MM.1S (cell line): ENCODE measurements at regions not wholly inside any gene's neighbourhood (a gene's known extent, or its start where the extent isn't known, plus 50 kb on each side); places are given as distances from the start of the nearest gene placed in this dataset.

ENCODE experiments used
- CTCF ChIP-seq: fragments of 300-600 bp; sonication (generic); IDR thresholded peaks from 2 replicates; pipeline ENCODE4 v1.5.1; 2016; ENCODE audit warnings: antibody characterized with exemption, low read length, mixed read lengths
- EZH2 ChIP-seq: fragments of 300-600 bp; sonication (generic); optimal IDR thresholded peaks from 2 replicates; pipeline ENCODE3; 2017; ENCODE audit warnings: low read depth, mild to moderate bottlenecking, antibody characterized with exemption, low read length, mixed read lengths
- EZH2phosphoT487 ChIP-seq: fragments of 300-600 bp; sonication (generic); IDR thresholded peaks from 2 replicates; pipeline ENCODE4 v1.6.1; 2018; ENCODE audit warnings: antibody characterized with exemption, low read length

DNA sequence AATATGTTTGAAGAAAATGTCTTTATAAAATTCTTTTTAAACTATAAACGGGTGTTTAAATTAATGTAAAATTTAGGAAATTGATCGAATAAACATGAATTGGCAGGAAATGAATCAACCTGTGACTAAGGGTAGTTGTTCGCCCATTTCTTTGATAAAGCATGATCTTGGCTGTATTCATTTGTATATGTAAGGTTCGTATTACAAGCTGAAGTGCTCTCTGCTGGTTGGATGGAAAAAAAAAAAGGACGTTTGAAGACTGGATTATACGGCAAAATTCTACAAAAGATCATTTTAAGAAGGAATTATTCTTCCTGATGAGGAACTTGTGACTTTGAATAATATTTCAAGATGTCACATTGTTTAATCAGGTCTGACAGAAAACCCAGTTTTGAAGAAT is 185.4 kb upstream of the ANK3 start:
- TF ChIP-seq CTCF (no peak), EZH2 (no peak), EZH2phosphoT487 (no peak)
